OCI-LY7 (cell line): ENCODE measurements at regions not wholly inside any gene's neighbourhood (a gene's known extent, or its start where the extent isn't known, plus 50 kb on each side); places are given as distances from the start of the nearest gene placed in this dataset.

Experiments used
- BruUV-seq: library from RNA; stranded (reverse); fragments of 400-500 nt; replicated peaks from 2 replicates; lab custom pipeline; 2021; lab: Mats Ljungman, UMichigan
- CTCF ChIA-PET: fragments of 300-600 bp; sonication (Branson Sonifier 250); formaldehyde crosslinking; loops from one replicate; lab custom pipeline; 2022; ENCODE audit warnings: antibody characterized with exemption; ENCODE audit not compliant: unreplicated experiment; lab: Charles Lee
- POLR2A ChIA-PET: fragments of 300-600 bp; sonication (Branson Sonifier 250); formaldehyde crosslinking; loops from one replicate; lab custom pipeline; 2022; ENCODE audit warnings: antibody characterized with exemption; lab: Charles Lee
- DNase-seq: peaks from one replicate; pipeline ENCODE4 v3.0.0-alpha.2; 2015; ENCODE audit warnings: low spot score
- H2AFZ ChIP-seq: fragments of 200-600 bp; sonication (generic), shearing (Covaris generic); 2 replicates; pipeline ENCODE4 v1.6.1; 2014; ENCODE audit warnings: mild to moderate bottlenecking, antibody characterized with exemption, low read length, moderate library complexity
- H3K27ac ChIP-seq: fragments of 200-600 bp; sonication (generic); 2 replicates; pipeline ENCODE4 v1.5.1; 2014; ENCODE audit warnings: mixed run types, low read depth, mild to moderate bottlenecking, moderate library complexity, low read length, inconsistent platforms; ENCODE audit not compliant: poor library complexity, severe bottlenecking
- H3K36me3 ChIP-seq: fragments of 200-600 bp; sonication (generic); 2 replicates; pipeline ENCODE4 v1.6.1; 2014; ENCODE audit warnings: mild to moderate bottlenecking, antibody characterized with exemption, low read length, moderate library complexity, mixed read lengths; ENCODE audit not compliant: insufficient read depth
- H3K4me1 ChIP-seq: fragments of 200-600 bp; sonication (generic); 2 replicates; pipeline ENCODE4 v1.5.1; 2014; ENCODE audit warnings: mild to moderate bottlenecking, low read length; ENCODE audit not compliant: insufficient read depth, poor library complexity, severe bottlenecking
- H3K4me2 ChIP-seq: fragments of 200-600 bp; sonication (generic); 2 replicates; pipeline ENCODE4 v1.6.1; 2014; ENCODE audit warnings: mild to moderate bottlenecking, low read length
- H3K4me3 ChIP-seq: fragments of 200-600 bp; sonication (generic); 2 replicates; pipeline ENCODE4 v1.5.1; 2014; ENCODE audit warnings: mild to moderate bottlenecking, low read depth, low read length; ENCODE audit not compliant: poor library complexity, severe bottlenecking
- H3K79me2 ChIP-seq: fragments of 200-600 bp; sonication (generic); 2 replicates; pipeline ENCODE4 v1.6.1; 2016; ENCODE audit warnings: low read depth, mild to moderate bottlenecking, low read length, moderate library complexity, mixed read lengths; ENCODE audit not compliant: insufficient read depth
- H3K9me2 ChIP-seq: fragments of 200-600 bp; sonication (generic); 2 replicates; pipeline ENCODE4 v1.6.1; 2016; ENCODE audit warnings: mild to moderate bottlenecking, low read length, mixed read lengths; ENCODE audit not compliant: insufficient read depth
- H3K9me3 ChIP-seq: fragments of 200-600 bp; sonication (generic); 2 replicates; pipeline ENCODE4 v1.6.1; 2014; ENCODE audit warnings: mild to moderate bottlenecking, mixed run types, low read length, mixed read lengths
- H4K20me1 ChIP-seq: fragments of 200-600 bp; sonication (generic); 2 replicates; pipeline ENCODE4 v1.6.1; 2014; ENCODE audit warnings: mild to moderate bottlenecking, antibody characterized with exemption, low read length, moderate library complexity, mixed read lengths; ENCODE audit not compliant: insufficient read depth
- CTCF ChIP-seq: fragments of 200-600 bp; sonication (generic); conservative IDR thresholded peaks from 2 replicates; pipeline ENCODE4 v1.5.1; 2014; ENCODE audit warnings: mild to moderate bottlenecking, antibody characterized with exemption, low read length, moderate library complexity, mixed read lengths
- EZH2phosphoT487 ChIP-seq: fragments of 200-600 bp; sonication (generic); IDR thresholded peaks from 2 replicates; pipeline ENCODE4 v1.6.1; 2018; ENCODE audit warnings: low read depth, borderline replicate concordance, mild to moderate bottlenecking, mixed run types, antibody characterized with exemption, low read length, moderate library complexity, mixed read lengths
- intact Hi-C: fragments of 100-400 bp; cut with micrococcal nuclease; formaldehyde crosslinking; loops from one replicate; pipeline ENCODE4 v1.10.0; 2022; ENCODE audit not compliant: unreplicated experiment

DNA sequence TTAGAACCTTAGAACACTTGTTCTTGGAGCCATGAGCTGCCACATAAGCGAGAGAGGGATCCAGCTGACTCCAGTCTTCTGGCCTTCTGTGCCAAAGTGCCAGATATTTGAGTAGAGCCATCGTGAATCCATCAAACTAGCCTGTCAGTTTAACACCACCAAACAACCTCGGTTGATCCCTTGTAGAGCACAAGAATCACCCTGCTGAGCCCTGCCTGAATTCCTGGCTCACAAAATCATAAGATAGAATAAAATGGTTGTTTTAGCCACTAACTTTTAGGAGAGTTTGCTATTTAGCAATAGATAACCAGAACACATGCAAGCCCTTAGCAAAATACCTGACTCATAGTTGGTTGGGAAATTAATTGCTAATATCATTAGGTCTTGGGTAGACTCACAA is 407.6 kb upstream of the PROK2 start:
- H3K4me2 ChIP-seq, result no peak overlapping the region
- intact Hi-C loops, result no loop called here
- no peak for DNase-seq
- TF ChIP-seq CTCF, result no peak
- TF ChIP-seq EZH2phosphoT487, result no peak
- peaks cover 11% of the 10 kb centered on the region; the same call in 1 of the 2 replicates for H3K9me3 ChIP-seq
- no peaks in the 10 kb centered on the region for H3K9me2 ChIP-seq
- BruUV-seq, result no TSS peak
- H4K20me1 ChIP-seq, result no peaks in the 10 kb centered on the region
- no peaks in the 10 kb centered on the region for H3K79me2 ChIP-seq
- no peak overlapping the region for H3K27ac ChIP-seq
- no peak overlapping the region for H3K4me3 ChIP-seq
- H2AFZ ChIP-seq, result no peak overlapping the region
- ChIA-PET CTCF (no interaction called here), POLR2A (interaction anchor here (0.8 kb wide), 1 partner anchor 29 kb away, joined by 3 read pairs; no protein-coding TSS in a partner anchor)
- no peaks in the 10 kb centered on the region for H3K36me3 ChIP-seq
- no peaks in the 10 kb centered on the region for H3K4me1 ChIP-seq

GRCh38 chr3:72191209-72191960 is 406.4 kb upstream of the PROK2 start:
- no peak for DNase-seq
- TF ChIP-seq CTCF (no peak), EZH2phosphoT487 (no peak)
- H4K20me1 ChIP-seq, result no peaks in the 10 kb centered on the region
- no peak overlapping the region for H3K4me3 ChIP-seq
- H3K27ac ChIP-seq, result no peak overlapping the region
- no peak overlapping the region for H3K4me2 ChIP-seq
- intact Hi-C loops, result no loop called here
- H3K9me3 ChIP-seq, result peaks cover 11% of the 10 kb centered on the region; the same call in 1 of the 2 replicates
- no peaks in the 10 kb centered on the region for H3K9me2 ChIP-seq
- H2AFZ ChIP-seq, result no peak overlapping the region
- CTCF ChIA-PET, result no interaction called here
- peaks cover 4% of the 10 kb centered on the region for H3K4me1 ChIP-seq
- BruUV-seq, result no TSS peak
- no peaks in the 10 kb centered on the region for H3K36me3 ChIP-seq
- POLR2A ChIA-PET, result interaction anchor here (0.8 kb wide), 1 partner anchor 28 kb away, joined by 3 read pairs; no protein-coding TSS in a partner anchor
- no peaks in the 10 kb centered on the region for H3K79me2 ChIP-seq

DNA sequence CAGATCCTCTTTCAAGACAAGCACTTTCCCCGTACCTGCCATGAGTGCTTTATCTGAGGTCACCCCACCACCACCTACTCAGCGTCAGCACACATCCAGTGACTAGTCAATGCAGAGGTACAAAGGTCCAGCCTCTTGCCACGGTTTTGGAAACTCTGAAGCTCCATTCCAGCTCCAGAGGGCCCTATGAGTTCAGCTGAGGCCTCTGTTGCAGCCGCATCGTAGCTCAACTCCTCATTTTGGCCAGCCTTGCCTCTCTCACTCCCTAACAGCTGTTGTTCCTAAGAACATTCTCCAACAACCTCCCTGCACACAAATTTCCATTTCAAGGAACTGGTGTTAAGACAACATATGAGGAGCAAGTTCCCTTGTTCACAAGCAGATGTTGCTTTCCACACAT is 405.1 kb upstream of the PROK2 start:
- H3K36me3 ChIP-seq, result no peaks in the 10 kb centered on the region
- no peak overlapping the region for H2AFZ ChIP-seq
- intact Hi-C loops, result no loop called here
- H3K9me3 ChIP-seq, result peaks cover 11% of the 10 kb centered on the region; the same call in 1 of the 2 replicates
- no peak for TF ChIP-seq EZH2phosphoT487
- no peak for TF ChIP-seq CTCF
- H3K9me2 ChIP-seq, result no peaks in the 10 kb centered on the region
- ChIA-PET CTCF (no interaction called here), POLR2A (interaction anchor here (0.8 to 1.8 kb wide), 3 partner anchors 9 to 401 kb away, joined by 3 to 5 read pairs (median 3); no protein-coding TSS in a partner anchor)
- BruUV-seq, result no TSS peak
- no peaks in the 10 kb centered on the region for H4K20me1 ChIP-seq
- H3K4me3 ChIP-seq, result no peak overlapping the region
- H3K79me2 ChIP-seq, result no peaks in the 10 kb centered on the region
- no peak overlapping the region for H3K27ac ChIP-seq
- peaks cover 17% of the 10 kb centered on the region for H3K4me1 ChIP-seq
- no peak overlapping the region for H3K4me2 ChIP-seq
- no peak for DNase-seq
